GM18951 (cell line): ENCODE measurements at regions not wholly inside any gene's neighbourhood (a gene's known extent, or its start where the extent isn't known, plus 50 kb on each side); places are given as distances from the start of the nearest gene placed in this dataset.
"Not testable (repeated sequence)": the region's sequence is repeated elsewhere in the genome, so short reads cannot be mapped to it uniquely, and the experiment has no call there.

ENCODE experiments used
- POLR2A ChIP-seq: IDR thresholded peaks from 4 replicates; pipeline ENCODE4 v1.6.1; 2011; ENCODE audit warnings: mild to moderate bottlenecking; ENCODE audit not compliant: insufficient read length, insufficient read depth; ENCODE audit errors: extremely low read depth
- in situ Hi-C: fragments of 300-500 bp; cut with MboI; formaldehyde crosslinking; loops from one replicate; pipeline ENCODE4 v1.12.0; 2022; ENCODE audit warnings: low sequenced_read_pairs, mixed read lengths, inconsistent platforms; ENCODE audit not compliant: unreplicated experiment

GRCh38 chr2:3110994-3111666 lies 266.5 kb downstream of the EIPR1 start:
- in situ Hi-C loops = no loop called here
- no peak for TF ChIP-seq POLR2A

- in situ Hi-C loops = no loop called here
- no peak for TF ChIP-seq POLR2A
Observed at GRCh38 chr2:3110555-3110954, 267.1 kb downstream of the EIPR1 start.

- in situ Hi-C loops = no loop called here
- no peak for TF ChIP-seq POLR2A
Observed at GRCh38 chr2:3108710-3109702, 268.6 kb downstream of the EIPR1 start.

- in situ Hi-C loops = no loop called here
- TF ChIP-seq POLR2A = no peak
Observed at GRCh38 chr2:3108105-3108504, 269.5 kb downstream of the EIPR1 start.

GRCh38 chr2:3107567-3107966 lies 270.1 kb downstream of the EIPR1 start:
- in situ Hi-C loops = no loop called here
- TF ChIP-seq POLR2A = no peak

DNA sequence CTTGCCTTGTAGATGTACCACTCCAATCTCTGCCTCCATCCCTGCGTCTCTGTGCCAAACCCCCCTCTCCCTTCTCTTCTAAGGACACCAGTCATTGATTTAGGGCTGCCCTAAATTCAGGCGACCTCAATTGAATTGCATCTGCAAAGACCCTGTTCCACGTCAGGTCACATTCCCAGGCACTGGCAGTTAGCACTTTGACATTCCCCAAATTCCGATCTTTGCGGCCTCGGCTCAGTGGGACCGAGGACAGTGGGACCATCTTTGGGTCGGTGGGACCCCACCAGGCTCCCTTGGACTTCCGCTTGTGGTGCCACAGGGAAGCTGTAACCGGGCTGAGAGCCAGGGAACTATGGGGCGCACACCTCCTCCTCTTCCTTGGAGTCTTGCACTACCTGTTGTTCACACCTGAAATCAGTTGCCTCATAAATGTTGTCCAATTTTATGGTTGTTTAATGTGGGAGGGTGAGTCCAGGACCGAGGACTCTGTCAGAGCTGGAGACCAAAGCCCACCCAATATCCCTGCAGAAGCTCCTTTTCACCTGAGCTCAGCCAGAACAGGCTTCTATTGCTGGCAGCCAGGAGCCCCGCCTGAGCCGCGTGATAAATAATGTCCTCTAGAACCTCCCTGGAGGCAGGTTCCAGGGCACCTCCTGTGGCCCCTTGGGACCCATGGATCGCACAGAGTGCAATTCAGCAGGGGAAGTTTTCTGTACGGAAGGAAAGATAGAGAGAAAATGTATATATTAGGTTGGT lies 271.6 kb downstream of the EIPR1 start:
- no peak for TF ChIP-seq POLR2A
- in situ Hi-C loops = no loop called here

- in situ Hi-C loops = not testable (repeated sequence)
Observed at GRCh38 chr2:3104958-3105813, 272.4 kb downstream of the EIPR1 start.

DNA sequence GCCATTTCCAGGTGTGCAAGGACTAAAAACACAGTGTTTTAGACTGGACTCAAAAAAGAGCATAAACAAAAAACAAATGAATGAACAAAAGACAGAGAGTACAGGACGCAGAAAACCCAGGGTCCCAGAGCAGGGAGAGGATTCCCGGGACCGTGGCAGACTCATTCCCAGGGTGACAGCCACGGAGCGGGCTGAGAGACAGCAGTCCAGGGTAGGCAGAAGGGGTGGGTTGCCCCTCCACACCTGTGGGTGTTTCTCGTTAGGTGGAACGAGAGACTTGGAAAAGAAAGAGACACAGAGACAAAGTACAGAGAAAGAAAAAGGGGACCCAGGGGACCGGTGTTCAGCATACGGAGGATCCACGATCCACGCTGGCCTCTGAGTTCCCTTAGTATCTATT lies 273.4 kb downstream of the EIPR1 start:
- no peak for TF ChIP-seq POLR2A
- in situ Hi-C loops = no loop called here

DNA sequence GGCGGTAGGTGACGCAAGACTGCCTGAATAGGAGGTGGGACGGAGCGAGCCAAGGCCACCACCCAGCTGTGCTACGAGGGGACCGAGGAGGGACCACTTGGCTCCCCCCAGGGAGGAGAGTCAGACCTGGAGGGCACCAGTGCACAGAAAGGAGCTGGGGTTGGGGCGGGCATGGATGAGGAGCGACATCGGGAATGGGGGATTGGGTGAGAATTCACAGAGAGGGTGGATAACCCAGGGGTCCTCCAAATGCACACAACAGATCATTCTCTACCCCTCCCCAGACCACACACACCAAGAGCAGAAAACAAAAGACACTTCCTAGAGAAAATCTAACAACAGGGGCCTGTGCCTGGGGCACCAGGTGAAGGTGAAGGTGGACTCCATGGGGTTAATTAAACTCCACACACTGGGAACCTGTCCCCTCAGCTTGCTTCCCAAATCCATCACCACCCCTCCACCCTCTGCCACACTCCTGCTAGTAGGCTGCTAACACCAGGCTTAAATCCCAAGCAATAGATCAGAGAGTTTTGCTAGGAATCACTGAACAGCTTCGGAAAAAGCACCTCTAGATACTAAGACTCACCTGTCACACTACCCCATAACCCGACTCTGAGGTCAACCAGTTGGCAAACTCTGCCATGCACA lies 274.6 kb downstream of the EIPR1 start:
- no peak for TF ChIP-seq POLR2A
- in situ Hi-C loops = no loop called here

GRCh38 chr2:3102081-3102921 lies 275.3 kb downstream of the EIPR1 start:
- no peak for TF ChIP-seq POLR2A
- in situ Hi-C loops = no loop called here
